ENCODE measurements at regions not wholly inside any gene's neighbourhood (a gene's known extent, or its start where the extent isn't known, plus 50 kb on each side); places are given as distances from the start of the nearest gene placed in this dataset.

GRCh38 chr21:28590676-28591075, 402.0 kb downstream of the LTN1 start:
- no peak for DNase-seq (ENCODE audit: low spot score)
- intact Hi-C loops (cut with micrococcal nuclease; ENCODE audit: unreplicated experiment), result no loop called here
- Histone ChIP-seq H3K27ac (ENCODE audit: low read depth, low read length, poor library complexity, severe bottlenecking) (no peak overlapping the region), H3K36me3 (ENCODE audit: insufficient read depth, low read length, poor library complexity, severe bottlenecking) (no peaks in the 10 kb centered on the region), H3K4me3 (ENCODE audit: low read depth, low read length, poor library complexity, severe bottlenecking) (no peak overlapping the region), H3K4me1 (ENCODE audit: insufficient read depth, low read length, poor library complexity, severe bottlenecking) (no peaks in the 10 kb centered on the region), H3K9me3 (ENCODE audit: low read depth, low read length, poor library complexity, severe bottlenecking) (no peaks in the 10 kb centered on the region), H3K27me3 (replicated peaks; ENCODE audit: insufficient read depth, low read depth, low read length, poor library complexity) (no peaks in the 10 kb centered on the region)
- no TSS peak for BruUV-seq (replicated peaks)
- TF ChIP-seq CTCF (conservative IDR thresholded peaks at IDR 0.05; ENCODE audit: low read depth, low read length) (no peak), EZH2 (IDR thresholded peaks at IDR 0.05; ENCODE audit: borderline replicate concordance, low read depth, low read length, poor library complexity, severe bottlenecking) (no peak)
- ChIA-PET POLR2A (ENCODE audit: low non-redundant PET) (no interaction called here), CTCF (no interaction called here)

GRCh38 chr21:28590026-28590425, 402.7 kb downstream of the LTN1 start:
- no peak for TF ChIP-seq CTCF (conservative IDR thresholded peaks at IDR 0.05; ENCODE audit: low read depth, low read length)
- no peak for TF ChIP-seq EZH2 (IDR thresholded peaks at IDR 0.05; ENCODE audit: borderline replicate concordance, low read depth, low read length, poor library complexity, severe bottlenecking)
- CTCF ChIA-PET, result no interaction called here
- Histone ChIP-seq H3K9me3 (ENCODE audit: low read depth, low read length, poor library complexity, severe bottlenecking) (no peaks in the 10 kb centered on the region), H3K36me3 (ENCODE audit: insufficient read depth, low read length, poor library complexity, severe bottlenecking) (no peaks in the 10 kb centered on the region), H3K4me3 (ENCODE audit: low read depth, low read length, poor library complexity, severe bottlenecking) (no peak overlapping the region), H3K27me3 (replicated peaks; ENCODE audit: insufficient read depth, low read depth, low read length, poor library complexity) (no peaks in the 10 kb centered on the region), H3K4me1 (ENCODE audit: insufficient read depth, low read length, poor library complexity, severe bottlenecking) (no peaks in the 10 kb centered on the region), H3K27ac (ENCODE audit: low read depth, low read length, poor library complexity, severe bottlenecking) (no peak overlapping the region)
- intact Hi-C loops (cut with micrococcal nuclease; ENCODE audit: unreplicated experiment), result no loop called here
- POLR2A ChIA-PET (ENCODE audit: low non-redundant PET), result no interaction called here
- BruUV-seq (replicated peaks), result no TSS peak
- DNase-seq (ENCODE audit: low spot score), result no peak

- no peaks in the 10 kb centered on the region for H3K27me3 ChIP-seq (replicated peaks; ENCODE audit: insufficient read depth, low read depth, low read length, poor library complexity)
- no TSS peak for BruUV-seq (replicated peaks)
- no peak overlapping the region for H3K4me3 ChIP-seq (ENCODE audit: low read depth, low read length, poor library complexity, severe bottlenecking)
- H3K27ac ChIP-seq (ENCODE audit: low read depth, low read length, poor library complexity, severe bottlenecking), result no peak overlapping the region
- no peak for DNase-seq (ENCODE audit: low spot score)
- intact Hi-C loops (cut with micrococcal nuclease; ENCODE audit: unreplicated experiment), result no loop called here
- TF ChIP-seq EZH2 (IDR thresholded peaks at IDR 0.05; ENCODE audit: borderline replicate concordance, low read depth, low read length, poor library complexity, severe bottlenecking), result no peak
- no peak for TF ChIP-seq CTCF (conservative IDR thresholded peaks at IDR 0.05; ENCODE audit: low read depth, low read length)
- ChIA-PET POLR2A (ENCODE audit: low non-redundant PET) (no interaction called here), CTCF (interaction anchor here (0.7 kb wide), 1 partner anchor 14 kb away, joined by 3 read pairs; no protein-coding TSS in a partner anchor)
- no peaks in the 10 kb centered on the region for H3K9me3 ChIP-seq (ENCODE audit: low read depth, low read length, poor library complexity, severe bottlenecking)
- no peaks in the 10 kb centered on the region for H3K36me3 ChIP-seq (ENCODE audit: insufficient read depth, low read length, poor library complexity, severe bottlenecking)
- no peaks in the 10 kb centered on the region for H3K4me1 ChIP-seq (ENCODE audit: insufficient read depth, low read length, poor library complexity, severe bottlenecking)
Measured at GRCh38 chr21:28588997-28589396, 403.7 kb downstream of the LTN1 start.

All from A673 (cell line).